22Rv1 (cell line): ENCODE measurements at regions not wholly inside any gene's neighbourhood (a gene's known extent, or its start where the extent isn't known, plus 50 kb on each side); places are given as distances from the start of the nearest gene placed in this dataset.

Source experiments
- H3K27ac ChIP-seq: fragments of 450-650 bp; 2 replicates; pipeline ENCODE4 v1.5.1; 2017
- ZFX ChIP-seq: fragments of 450-650 bp; IDR thresholded peaks from 2 replicates; pipeline ENCODE4 v1.6.1; 2017; ENCODE audit warnings: antibody characterized with exemption, borderline replicate concordance
- TF ChIP-seq, protein P1 (sequence below): fragments of 450-650 bp; IDR thresholded peaks from 2 replicates; pipeline ENCODE4 v1.5.1; 2017; ENCODE audit warnings: mild to moderate bottlenecking

DNA sequence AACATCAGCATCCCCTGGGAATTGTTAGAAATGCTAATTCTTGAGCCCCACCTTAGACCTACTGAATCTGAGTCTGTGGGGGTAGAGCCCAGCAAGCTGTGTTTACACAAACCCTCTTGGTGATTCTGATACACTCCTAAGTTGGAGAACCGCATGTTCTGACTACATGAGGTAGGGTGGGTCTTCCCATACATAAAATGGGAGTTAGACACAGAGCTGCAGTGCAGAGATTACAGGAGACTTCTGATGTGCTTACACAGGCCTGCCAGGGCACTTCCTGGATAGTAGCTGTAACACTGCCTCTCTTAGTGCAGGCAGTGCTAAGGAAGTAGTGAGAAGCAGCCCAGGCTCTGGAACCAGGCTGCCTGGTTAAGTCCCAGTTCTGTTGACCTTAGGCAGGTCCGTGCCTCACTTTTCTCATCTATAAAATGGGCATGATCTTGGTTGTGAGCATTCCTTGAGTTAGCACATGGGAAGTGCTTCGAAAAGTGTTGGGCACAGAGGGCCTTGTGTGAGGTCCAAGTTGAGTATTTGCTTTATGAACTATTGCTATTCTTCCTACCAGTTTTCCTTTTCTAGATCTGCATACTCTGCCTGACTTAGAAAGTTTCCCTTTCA, 67.3 kb downstream of the GLI2 start:
- TF ChIP-seq ZFX = no peak
- TF ChIP-seq, protein P1, sequence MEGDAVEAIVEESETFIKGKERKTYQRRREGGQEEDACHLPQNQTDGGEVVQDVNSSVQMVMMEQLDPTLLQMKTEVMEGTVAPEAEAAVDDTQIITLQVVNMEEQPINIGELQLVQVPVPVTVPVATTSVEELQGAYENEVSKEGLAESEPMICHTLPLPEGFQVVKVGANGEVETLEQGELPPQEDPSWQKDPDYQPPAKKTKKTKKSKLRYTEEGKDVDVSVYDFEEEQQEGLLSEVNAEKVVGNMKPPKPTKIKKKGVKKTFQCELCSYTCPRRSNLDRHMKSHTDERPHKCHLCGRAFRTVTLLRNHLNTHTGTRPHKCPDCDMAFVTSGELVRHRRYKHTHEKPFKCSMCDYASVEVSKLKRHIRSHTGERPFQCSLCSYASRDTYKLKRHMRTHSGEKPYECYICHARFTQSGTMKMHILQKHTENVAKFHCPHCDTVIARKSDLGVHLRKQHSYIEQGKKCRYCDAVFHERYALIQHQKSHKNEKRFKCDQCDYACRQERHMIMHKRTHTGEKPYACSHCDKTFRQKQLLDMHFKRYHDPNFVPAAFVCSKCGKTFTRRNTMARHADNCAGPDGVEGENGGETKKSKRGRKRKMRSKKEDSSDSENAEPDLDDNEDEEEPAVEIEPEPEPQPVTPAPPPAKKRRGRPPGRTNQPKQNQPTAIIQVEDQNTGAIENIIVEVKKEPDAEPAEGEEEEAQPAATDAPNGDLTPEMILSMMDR = no peak
- H3K27ac ChIP-seq = no peak overlapping the region

DNA sequence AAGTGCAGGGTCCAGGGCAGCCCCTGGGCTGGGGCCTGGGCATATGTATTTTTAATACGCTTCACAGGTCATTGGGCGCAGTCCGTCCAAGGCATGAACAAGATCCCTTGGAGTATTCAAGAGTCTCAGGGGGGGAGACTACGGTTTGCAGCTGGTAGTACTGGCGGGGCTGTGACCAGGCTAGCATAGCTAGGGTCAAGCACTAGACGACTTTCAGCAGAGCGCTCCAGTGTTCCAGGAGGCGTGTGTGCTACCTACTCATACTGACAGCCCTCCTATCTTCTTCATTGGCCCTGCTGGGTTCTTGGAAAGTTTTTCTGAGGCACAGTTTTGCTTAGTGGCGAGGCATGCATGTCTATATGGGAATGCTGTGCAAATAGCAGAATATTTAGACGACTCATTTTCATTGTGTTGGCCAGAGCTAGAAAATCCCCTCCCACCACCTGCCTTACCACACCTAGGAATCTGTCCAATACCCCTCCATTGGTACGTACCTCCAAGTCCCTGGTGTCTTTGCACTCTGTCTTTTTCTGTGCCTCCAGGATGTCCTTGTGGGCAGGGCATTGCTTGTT, 68.2 kb downstream of the GLI2 start:
- TF ChIP-seq ZFX = no peak
- TF ChIP-seq, protein P1 = no peak
- H3K27ac ChIP-seq = no peak overlapping the region

DNA sequence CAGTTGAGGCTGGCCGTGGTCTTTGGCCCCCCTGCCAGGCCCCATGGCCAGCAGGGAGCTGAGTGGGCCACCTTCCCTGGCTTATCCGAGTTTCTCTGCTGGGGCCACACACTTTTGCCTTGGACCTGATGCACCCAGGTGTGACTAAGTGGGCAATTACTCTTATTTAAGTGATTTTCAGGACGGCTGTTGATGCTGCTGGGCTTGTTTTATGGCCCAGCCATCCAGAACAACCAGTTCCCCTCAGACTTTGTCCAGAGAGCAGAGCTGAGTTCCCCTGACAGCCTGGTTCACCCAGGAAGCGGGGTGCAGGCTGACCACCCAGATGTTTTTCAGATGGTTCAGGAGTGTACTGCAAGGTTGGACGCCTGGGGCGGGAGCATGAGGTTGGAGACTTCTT, 68.8 kb downstream of the GLI2 start:
- TF ChIP-seq ZFX = no peak
- TF ChIP-seq, protein P1 = no peak
- H3K27ac ChIP-seq = no peak overlapping the region

DNA sequence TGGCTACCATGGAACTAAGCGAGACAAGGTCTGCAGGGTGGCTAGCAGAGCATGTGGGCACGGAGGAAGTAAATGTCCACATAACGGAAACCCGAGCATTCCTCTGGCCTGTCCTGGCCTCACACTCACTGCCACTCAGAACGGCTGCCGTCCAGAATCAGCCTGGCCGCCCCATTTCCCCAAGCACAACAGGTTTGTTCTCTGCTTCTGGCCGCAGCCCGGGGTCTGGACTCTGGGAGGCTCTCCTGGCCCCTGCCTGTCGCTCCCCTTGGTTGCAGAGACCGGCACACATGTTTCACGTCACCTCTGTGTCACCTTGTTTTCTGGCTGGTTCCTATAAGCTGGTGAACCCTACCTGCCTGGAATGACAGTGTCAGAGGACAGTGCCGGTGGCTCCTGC, 69.3 kb downstream of the GLI2 start:
- TF ChIP-seq ZFX = no peak
- H3K27ac ChIP-seq = no peak overlapping the region

DNA sequence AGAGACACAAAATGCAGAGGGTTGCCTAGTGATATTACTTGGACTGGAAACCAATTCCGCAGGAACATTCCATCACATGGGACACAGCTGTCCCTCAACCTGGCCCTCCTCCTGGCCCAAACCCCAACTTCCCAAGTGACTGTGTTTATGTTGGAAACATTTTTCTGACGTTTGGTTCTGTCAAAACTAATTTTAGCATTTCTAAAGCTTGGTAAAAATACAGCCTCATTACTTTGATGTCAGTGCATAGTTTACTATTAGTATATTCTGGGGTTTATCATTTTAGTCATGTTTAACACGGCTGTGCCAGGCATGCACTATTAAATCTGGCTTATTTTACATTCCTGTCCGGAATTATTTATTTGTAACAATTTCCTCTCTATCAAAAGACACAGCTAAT, 69.9 kb downstream of the GLI2 start:
- no peak overlapping the region for H3K27ac ChIP-seq
- TF ChIP-seq, protein P1 = no peak
- no peak for TF ChIP-seq ZFX

DNA sequence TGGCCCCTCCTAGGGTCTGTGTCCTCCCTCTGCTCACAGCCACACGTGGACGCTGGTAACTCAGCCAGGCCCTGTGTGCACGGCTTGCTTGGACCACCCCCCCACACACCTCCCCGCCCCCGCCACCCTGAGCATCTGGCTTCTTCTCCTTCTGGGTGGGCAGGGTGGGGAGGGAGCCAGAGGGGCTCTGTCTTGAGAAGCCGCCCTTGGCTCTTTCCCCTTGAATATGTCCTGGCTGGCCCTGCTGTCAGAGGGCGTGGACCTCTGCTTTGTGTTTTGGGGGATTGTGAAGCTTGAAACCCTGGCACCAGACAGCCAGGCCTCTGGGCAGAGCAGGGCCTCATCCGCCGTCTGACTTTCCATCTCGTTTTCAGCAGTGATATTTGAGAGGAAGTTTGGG, 72.1 kb downstream of the GLI2 start:
- H3K27ac ChIP-seq = no peak overlapping the region

DNA sequence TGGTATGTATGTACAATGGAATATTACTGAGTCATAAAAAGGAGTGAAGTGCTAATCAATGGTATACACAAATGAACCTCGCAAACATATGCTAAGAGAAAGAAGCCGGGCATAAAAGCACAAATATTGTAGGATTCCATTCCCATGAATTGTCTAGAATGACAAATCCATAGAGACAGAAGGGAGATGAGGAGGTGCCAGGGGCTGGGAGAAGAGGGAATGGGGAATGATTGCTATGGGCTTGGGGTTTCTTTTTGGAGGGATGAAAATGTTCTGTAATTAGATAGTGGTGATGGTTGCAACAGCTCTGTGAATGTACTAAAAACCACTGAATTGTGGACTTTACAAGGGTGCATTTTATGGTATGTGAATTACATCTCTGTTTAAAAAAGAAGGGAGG, 73.5 kb downstream of the GLI2 start:
- no peak overlapping the region for H3K27ac ChIP-seq
- TF ChIP-seq, protein P1 = no peak
- no peak for TF ChIP-seq ZFX

More for the DNA sequence above, 72.1 kb downstream of the GLI2 start:
- TF ChIP-seq, protein P1 = no peak
- no peak for TF ChIP-seq ZFX
